Fibroblast of gingiva (primary cell): ENCODE measurements at regions not wholly inside any gene's neighbourhood (a gene's known extent, or its start where the extent isn't known, plus 50 kb on each side); places are given as distances from the start of the nearest gene placed in this dataset.
"Not testable (repeated sequence)": the region's sequence is repeated elsewhere in the genome, so short reads cannot be mapped to it uniquely, and the experiment has no call there.

ENCODE experiments used
- DNase-seq: peaks from one replicate; pipeline ENCODE4 v3.0.0-alpha.2; 2011; ENCODE audit warnings: low read depth

- DNase-seq = no peak
These were observed 79.0 kb upstream of the CDK6 start for GRCh38 chr7:92915348-92915747.

GRCh38 chr7:92914645-92915044 lies 78.3 kb upstream of the CDK6 start:
- no peak for DNase-seq

DNA sequence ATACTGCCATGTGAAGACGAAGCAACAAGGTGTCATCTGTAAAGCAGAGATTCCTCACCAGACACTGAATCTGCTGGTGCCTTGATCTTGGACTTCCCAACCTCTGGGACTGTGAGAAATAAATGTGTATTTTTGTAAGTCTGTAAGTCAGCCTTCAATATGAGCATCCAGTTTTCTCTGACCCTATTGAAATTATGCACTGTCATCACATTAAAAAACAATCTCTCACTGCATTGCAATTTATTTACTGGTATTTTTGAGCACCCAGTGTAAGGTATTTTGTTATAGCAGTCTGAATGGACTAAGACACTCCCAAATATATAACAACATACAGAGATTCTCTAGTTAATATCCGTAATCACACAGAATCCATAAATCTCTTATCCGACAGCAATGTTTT lies 77.5 kb upstream of the CDK6 start:
- no peak for DNase-seq

DNA sequence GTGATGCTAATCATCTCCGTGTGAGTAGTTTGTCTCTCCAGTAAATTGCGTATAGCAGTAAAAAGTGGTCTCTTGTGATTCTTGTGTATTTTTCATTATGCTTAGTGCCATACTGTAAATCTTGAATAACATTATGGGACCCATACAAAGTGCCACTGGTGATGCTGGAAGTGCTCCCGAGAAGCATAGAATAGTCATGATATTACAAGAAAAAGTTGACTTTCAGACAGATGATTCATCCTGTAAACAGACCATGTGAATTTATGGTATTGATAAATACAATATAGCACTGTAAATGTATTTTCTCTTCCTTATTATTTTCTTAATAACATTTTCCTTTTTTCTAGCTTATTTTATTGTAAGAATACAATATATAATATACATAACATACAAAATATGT lies 74.6 kb upstream of the CDK6 start:
- no peak for DNase-seq

- DNase-seq = no peak
These were observed 73.5 kb upstream of the CDK6 start for GRCh38 chr7:92909686-92910475.

DNA sequence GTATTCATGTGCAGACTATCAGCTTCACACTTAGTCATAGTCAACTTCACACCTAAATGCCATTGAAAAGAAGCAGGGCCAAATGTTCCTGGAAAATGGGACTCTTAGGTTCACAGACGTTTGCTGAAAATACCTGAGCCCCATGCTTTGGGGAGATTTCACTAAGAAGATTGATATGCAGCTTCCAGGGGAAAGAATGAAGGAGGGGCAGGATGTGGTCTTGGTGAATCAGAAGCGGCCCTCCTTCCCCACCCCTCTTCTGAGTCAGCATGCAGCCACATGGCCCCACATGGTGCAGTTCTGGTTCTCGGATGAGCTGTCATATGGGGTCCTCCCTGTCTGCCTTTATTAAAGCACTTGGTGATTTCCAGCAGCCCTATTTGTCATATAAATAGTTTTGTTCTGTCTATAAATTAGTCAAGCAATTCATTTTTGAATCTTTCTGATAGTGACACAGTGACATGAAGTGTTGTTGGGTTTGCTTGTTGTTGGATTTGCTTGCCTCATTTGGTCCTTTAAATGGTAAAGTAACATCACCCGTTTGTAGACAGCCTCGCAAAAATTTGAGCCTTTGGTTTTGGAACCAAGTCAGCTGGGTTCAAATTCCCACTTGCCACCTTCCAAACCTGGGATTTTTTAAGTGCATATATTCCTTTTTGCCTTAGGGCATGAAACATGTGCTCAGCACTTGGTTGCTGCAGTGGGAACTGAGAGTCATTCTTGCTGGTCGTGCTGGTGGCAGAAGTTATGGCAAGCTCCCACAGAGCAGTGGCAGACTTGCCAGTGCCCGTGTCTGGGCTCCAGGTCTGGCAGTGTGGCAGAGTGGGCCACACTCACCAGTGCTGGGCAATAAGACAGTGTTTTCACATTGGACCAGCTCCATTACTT lies 68.1 kb upstream of the CDK6 start:
- peak; percentile 61 for DNase-seq

DNA sequence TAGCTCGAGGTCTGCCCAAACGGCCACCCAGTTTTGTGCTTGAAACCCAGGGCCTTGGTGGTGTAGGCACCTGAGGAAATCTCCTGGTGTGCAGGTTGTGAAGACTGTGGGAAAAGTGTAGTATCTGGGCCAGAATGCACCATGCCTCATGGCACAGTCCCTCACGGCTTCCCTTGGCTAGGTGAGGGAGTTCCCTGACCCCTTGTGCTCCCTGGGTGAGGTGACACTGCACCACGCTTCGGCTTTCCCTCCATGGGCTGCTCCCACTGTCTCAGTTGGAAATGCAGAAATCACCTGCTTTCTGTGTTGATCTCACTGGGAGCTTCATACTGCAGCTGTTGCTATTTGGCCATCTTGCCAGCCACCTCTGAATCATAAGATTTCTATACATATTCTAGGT lies 62.4 kb upstream of the CDK6 start:
- no peak for DNase-seq

DNA sequence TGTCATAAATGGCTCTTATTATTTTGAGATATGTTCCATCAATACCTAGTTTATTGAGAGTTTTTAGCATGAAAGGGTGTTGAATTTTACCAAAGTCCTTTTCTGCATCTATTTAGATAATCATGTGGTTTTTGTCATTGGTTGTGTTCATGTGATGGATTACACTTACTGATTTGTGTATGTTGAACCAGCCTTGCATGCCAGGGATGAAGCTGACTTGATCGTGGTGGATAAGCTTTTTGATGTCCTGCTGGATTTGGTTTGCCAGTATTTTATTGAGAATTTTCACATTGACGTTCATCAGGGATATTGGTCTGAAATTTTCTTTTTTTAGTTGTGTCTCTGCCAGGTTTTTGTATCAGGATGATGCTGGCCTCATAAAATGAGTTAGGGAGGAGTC lies 58.5 kb upstream of the CDK6 start:
- not testable (repeated sequence) for DNase-seq

- no peak for DNase-seq
These were observed 52.7 kb upstream of the CDK6 start for GRCh38 chr7:92889081-92889480.
